ENCODE measurements at regions not wholly inside any gene's neighbourhood (a gene's known extent, or its start where the extent isn't known, plus 50 kb on each side); places are given as distances from the start of the nearest gene placed in this dataset.
"Not testable (repeated sequence)": the region's sequence is repeated elsewhere in the genome, so short reads cannot be mapped to it uniquely, and the experiment has no call there.

DNA sequence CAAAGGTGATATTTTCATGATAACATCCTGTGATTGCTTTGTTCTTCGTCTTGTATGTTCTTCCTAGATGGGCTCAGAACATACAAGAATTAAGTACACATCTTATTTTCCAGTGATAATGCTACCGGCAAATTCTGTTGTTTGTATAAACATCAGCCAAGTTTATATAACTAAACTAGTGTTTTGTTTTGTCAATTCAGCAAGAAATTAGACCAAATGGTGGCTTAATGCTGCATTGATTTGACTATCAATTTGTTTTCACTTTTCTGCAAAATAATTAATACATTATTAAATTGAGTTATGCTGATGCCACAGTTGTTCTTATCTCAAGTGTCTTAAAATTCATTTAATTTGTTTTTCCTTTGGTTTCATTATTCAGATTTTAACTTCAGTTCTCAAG lies 177.7 kb downstream of the OR4F29 start:
- DNase-seq (ENCODE audit: low read depth); in situ Hi-C loops (cut with HindIII; ENCODE audit: low sequenced_read_pairs); H3K4me3 ChIP-seq (ENCODE audit: low read depth, low read length): not testable (repeated sequence)

DNA sequence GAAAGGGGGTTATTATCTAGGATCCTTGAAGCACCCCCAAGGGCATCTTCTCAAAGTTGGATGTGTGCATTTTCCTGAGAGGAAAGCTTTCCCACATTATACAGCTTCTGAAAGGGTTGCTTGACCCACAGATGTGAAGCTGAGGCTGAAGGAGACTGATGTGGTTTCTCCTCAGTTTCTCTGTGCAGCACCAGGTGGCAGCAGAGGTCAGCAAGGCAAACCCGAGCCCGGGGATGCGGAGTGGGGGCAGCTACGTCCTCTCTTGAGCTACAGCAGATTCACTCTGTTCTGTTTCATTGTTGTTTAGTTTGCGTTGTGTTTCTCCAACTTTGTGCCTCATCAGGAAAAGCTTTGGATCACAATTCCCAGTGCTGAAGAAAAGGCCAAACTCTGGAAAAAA lies 183.7 kb downstream of the OR4F29 start:
- in situ Hi-C loops (cut with HindIII; ENCODE audit: low sequenced_read_pairs); H3K4me3 ChIP-seq (ENCODE audit: low read depth, low read length); DNase-seq (ENCODE audit: low read depth): not testable (repeated sequence)
- TF ChIP-seq, protein P1, sequence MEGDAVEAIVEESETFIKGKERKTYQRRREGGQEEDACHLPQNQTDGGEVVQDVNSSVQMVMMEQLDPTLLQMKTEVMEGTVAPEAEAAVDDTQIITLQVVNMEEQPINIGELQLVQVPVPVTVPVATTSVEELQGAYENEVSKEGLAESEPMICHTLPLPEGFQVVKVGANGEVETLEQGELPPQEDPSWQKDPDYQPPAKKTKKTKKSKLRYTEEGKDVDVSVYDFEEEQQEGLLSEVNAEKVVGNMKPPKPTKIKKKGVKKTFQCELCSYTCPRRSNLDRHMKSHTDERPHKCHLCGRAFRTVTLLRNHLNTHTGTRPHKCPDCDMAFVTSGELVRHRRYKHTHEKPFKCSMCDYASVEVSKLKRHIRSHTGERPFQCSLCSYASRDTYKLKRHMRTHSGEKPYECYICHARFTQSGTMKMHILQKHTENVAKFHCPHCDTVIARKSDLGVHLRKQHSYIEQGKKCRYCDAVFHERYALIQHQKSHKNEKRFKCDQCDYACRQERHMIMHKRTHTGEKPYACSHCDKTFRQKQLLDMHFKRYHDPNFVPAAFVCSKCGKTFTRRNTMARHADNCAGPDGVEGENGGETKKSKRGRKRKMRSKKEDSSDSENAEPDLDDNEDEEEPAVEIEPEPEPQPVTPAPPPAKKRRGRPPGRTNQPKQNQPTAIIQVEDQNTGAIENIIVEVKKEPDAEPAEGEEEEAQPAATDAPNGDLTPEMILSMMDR (IDR thresholded peaks at IDR 0.05; ENCODE audit: low read depth, low read length, missing control alignments): peak; percentile 52

All from astrocyte of the cerebellum (primary cell).